Upper lobe of left lung (tissue), 6 donors: ENCODE measurements at regions not wholly inside any gene's neighbourhood (a gene's known extent, or its start where the extent isn't known, plus 50 kb on each side); places are given as distances from the start of the nearest gene placed in this dataset.
"Not testable (repeated sequence)": the region's sequence is repeated elsewhere in the genome, so short reads cannot be mapped to it uniquely, and the experiment has no call there.

Experiments
- ATAC-seq, 2 donors: fragments of 200-7000 bp; cut with Tn5 transposase; one replicate each; pipeline ENCODE4 v1.9.1; 2022; ENCODE audit warnings: mild to moderate bottlenecking in 2 of 2, moderate library complexity in 2 of 2; ENCODE audit not compliant: low FRiP score in 2 of 2
- DNase-seq, 2 donors: peaks; one replicate each; pipeline ENCODE4 v3.0.0-alpha.2; 2019 to 2020
- H3K27ac ChIP-seq, 4 donors: fragments of 200-600 bp; sonication (generic); one replicate each; pipeline ENCODE4 v1.5.1; 2016 to 2019
- H3K27me3 ChIP-seq, 4 donors: fragments of 200-600 bp; sonication (generic); one replicate each; pipeline ENCODE4 v1.5.1; 2017 to 2019
- H3K36me3 ChIP-seq, 4 donors: fragments of 200-600 bp; sonication (generic); one replicate each; pipeline ENCODE4 v1.5.1; 2016 to 2019
- H3K4me1 ChIP-seq, 4 donors: fragments of 200-600 bp; sonication (generic); one replicate each; pipeline ENCODE4 v1.5.1; 2018 to 2019
- H3K4me3 ChIP-seq, 4 donors: fragments of 200-600 bp; sonication (generic); one replicate each; pipeline ENCODE4 v1.5.1; 2017 to 2019; ENCODE audit warnings: mild to moderate bottlenecking in 2 of 4, moderate library complexity in 1 of 4
- H3K9me3 ChIP-seq, 4 donors: fragments of 200-600 bp; sonication (generic); one replicate each; pipeline ENCODE4 v1.5.1; 2018 to 2019
- EP300 ChIP-seq, 4 donors: sonication (generic); formaldehyde crosslinking; IDR thresholded peaks; one replicate each; pipeline ENCODE4 v1.5.1; 2017; ENCODE audit warnings: antibody characterized with exemption in 4 of 4, control low read depth in 2 of 4
- POLR2A ChIP-seq, 4 donors: fragments of 450-650 bp; IDR thresholded peaks; one replicate each; pipeline ENCODE4 v1.5.1; 2016 to 2017; ENCODE audit warnings: antibody characterized with exemption in 4 of 4, mild to moderate bottlenecking in 2 of 4
- POLR2AphosphoS5 ChIP-seq, 2 donors: sonication (generic); formaldehyde crosslinking; IDR thresholded peaks; one replicate each; pipeline ENCODE4 v1.5.1; 2017; ENCODE audit warnings: antibody characterized with exemption in 2 of 2
- WGBS, 2 donors: methylation state at CpG; one replicate each; pipeline ENCODE4 v1.1.5; 2017 to 2018; 5-methylcytosine and 5-hydroxymethylcytosine counted together
- TF ChIP-seq, protein P1 (sequence below), 6 experiments: fragments of 450-650 bp in 4 of 6; fragments of 200-600 bp in 2 of 6; sonication (generic) in 2 of 6; IDR thresholded peaks; one replicate each; pipeline ENCODE4 v1.5.1; 2016 to 2019; ENCODE audit warnings: antibody characterized with exemption in 6 of 6
- donor health status: DM: no; HTN: no; CAD: no; lungs with moderate emphysema.
- donor health status: DM: no; HTN: yes; CAD: no; lungs with severe emphysema.

DNA sequence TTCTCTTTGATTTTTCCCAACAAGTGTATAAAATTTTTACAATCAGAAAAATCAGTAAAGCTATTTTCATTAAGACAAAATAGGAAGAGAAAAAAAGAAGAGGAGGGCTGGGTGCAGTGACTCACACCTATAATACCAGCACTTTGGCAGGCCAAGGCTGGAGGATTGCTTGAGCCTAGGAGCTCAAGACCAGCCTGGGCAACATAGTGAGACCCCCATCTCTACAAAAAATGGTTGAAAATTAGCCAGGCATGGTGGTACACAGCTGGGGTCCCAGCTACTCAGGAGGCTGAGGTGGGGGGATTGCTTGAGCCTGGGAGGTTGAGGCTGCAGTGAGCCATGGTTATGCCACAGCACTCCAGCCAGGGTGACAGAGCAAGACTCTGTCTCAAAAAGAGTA, 172.3 kb downstream of the AKR1D1 start:
- Histone ChIP-seq H3K4me1 (no peaks in the 10 kb centered on the region), H3K4me3 (no peak overlapping the region), H3K27ac (no peak overlapping the region), H3K36me3 (no peaks in the 10 kb centered on the region), H3K9me3 (peaks cover 0 to 9% (median 8%) of the 10 kb centered on the region in 4 donors), H3K27me3 (no peaks in the 10 kb centered on the region)
- no peak for TF ChIP-seq POLR2AphosphoS5 (IDR thresholded peaks at IDR 0.05)
- TF ChIP-seq, protein P1, sequence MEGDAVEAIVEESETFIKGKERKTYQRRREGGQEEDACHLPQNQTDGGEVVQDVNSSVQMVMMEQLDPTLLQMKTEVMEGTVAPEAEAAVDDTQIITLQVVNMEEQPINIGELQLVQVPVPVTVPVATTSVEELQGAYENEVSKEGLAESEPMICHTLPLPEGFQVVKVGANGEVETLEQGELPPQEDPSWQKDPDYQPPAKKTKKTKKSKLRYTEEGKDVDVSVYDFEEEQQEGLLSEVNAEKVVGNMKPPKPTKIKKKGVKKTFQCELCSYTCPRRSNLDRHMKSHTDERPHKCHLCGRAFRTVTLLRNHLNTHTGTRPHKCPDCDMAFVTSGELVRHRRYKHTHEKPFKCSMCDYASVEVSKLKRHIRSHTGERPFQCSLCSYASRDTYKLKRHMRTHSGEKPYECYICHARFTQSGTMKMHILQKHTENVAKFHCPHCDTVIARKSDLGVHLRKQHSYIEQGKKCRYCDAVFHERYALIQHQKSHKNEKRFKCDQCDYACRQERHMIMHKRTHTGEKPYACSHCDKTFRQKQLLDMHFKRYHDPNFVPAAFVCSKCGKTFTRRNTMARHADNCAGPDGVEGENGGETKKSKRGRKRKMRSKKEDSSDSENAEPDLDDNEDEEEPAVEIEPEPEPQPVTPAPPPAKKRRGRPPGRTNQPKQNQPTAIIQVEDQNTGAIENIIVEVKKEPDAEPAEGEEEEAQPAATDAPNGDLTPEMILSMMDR (IDR thresholded peaks at IDR 0.05): no peak
- TF ChIP-seq POLR2A (IDR thresholded peaks at IDR 0.05): no peak
- no peak for TF ChIP-seq EP300 (IDR thresholded peaks at IDR 0.05)
- no peak for DNase-seq
- ATAC-seq: no peak

DNA sequence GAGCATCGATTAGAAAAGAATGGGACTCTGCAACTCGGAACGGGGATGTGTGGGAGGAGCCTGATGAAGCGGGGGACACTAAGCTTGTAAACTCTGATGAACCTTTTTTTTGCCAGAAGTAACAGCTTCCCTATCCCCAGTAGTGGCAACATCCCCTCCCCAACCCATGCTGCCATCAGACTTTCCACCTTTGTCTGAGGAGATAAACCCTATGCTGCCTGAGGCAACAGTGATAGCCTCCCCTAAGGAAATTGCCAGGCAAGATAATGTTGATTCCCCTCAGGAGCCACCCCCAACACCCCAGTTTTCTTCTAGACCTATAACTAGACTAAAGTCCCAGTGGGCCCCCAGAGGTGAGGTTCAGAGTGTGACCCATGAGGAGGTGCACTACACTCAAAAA, 173.7 kb downstream of the AKR1D1 start:
- peaks cover 0 to 9% (median 8%) of the 10 kb centered on the region in 4 donors for H3K9me3 ChIP-seq
- no peak overlapping the region for H3K27ac ChIP-seq
- no peak overlapping the region for H3K4me3 ChIP-seq
- TF ChIP-seq, protein P1 (IDR thresholded peaks at IDR 0.05): no peak
- no peak for TF ChIP-seq POLR2AphosphoS5 (IDR thresholded peaks at IDR 0.05)
- no peak for TF ChIP-seq EP300 (IDR thresholded peaks at IDR 0.05)
- TF ChIP-seq POLR2A (IDR thresholded peaks at IDR 0.05): no peak
- ATAC-seq: no peak
- 91 to 92% methylated on average over 4 of the region's 4 CpGs for WGBS, 2 donors
- no peaks in the 10 kb centered on the region for H3K27me3 ChIP-seq
- DNase-seq: no peak
- no peaks in the 10 kb centered on the region for H3K36me3 ChIP-seq
- no peaks in the 10 kb centered on the region for H3K4me1 ChIP-seq

DNA sequence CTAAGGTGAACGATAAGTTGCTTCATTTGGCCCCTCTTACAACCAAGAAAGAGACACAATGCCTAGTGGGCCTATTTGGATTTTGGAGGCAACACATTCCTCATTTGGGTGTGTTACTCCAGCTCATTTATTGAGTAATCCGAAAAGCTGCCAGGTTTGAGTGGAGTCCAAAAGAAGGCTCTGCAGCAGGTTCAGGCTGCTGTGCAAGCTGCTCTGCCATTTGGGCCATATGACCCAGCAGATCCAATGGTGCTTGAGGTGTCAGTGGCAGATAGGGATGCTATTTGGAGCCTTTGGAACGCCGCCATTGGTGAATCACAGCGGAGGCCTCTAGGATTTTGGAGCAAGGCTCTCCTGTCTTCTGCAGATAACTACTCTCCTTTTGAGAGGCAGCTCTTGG, 176.4 kb downstream of the AKR1D1 start:
- H3K36me3 ChIP-seq, DNase-seq, H3K4me1 ChIP-seq, H3K4me3 ChIP-seq, H3K27ac ChIP-seq, H3K9me3 ChIP-seq, H3K27me3 ChIP-seq: not testable (repeated sequence)
- peak in 1 of 2 donors; percentile 74 for ATAC-seq
- WGBS, 2 donors: 79 to 92% methylated on average over 5 of the region's 5 CpGs

DNA sequence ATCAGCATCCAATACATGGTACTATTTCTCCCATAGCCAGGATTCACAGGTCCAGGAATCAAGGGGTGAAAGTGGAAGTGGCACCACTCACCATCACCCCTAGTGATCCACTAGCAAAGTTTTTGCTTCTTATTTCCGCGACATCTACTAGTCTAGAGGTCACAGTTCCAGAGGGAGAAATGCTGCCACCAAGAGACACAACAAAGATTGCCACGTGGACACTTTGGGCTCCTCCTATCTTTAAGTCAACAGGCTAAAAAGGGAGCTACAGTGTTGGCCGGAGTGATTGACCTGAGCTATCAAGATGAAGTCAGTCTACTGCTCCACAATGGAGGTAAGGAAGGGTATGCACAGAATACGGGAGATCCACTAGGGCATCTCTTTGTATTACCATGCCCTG, 178.2 kb downstream of the AKR1D1 start:
- WGBS, 2 donors: 87 to 93% methylated on average over 5 of the region's 5 CpGs
- TF ChIP-seq, protein P1 (IDR thresholded peaks at IDR 0.05): no peak
- TF ChIP-seq EP300 (IDR thresholded peaks at IDR 0.05) (no peak), POLR2AphosphoS5 (IDR thresholded peaks at IDR 0.05) (no peak), POLR2A (IDR thresholded peaks at IDR 0.05) (no peak)

DNA sequence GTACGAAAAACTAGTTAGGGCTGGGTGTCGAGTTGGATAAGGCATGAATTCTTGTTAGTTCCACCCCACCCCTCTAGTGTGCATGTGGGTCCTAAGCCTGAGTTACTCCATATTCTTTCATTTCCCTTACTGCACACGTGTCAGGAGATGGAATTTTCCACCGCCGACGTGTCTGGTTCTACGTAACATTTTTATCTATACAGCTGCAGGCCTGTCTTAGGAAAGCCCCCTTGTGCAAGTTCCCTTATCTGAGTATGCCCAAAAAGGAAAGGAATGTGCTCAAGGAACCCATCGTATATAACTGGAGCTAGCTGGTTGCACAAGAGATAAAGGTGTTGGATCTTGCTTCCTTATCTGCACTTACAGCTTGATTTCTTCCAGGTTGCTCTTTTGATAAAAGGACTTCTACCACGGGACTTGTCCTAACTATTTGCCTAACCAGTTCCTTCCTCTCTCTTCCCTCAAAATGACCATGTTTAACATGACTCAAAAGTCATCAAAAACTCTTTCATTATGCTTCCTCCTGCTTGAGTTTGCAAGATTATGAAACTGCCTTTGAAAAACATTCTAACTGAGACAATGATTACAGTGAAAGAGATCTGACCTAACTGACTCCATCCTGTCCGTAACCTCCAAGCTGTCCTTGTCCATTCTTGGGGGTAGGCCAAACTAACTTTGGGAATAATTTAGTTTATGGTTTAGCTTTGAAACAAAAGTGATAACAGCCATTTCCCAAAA, 181.4 kb downstream of the AKR1D1 start:
- Histone ChIP-seq H3K27ac (peak overlapping the region in 2 of 4 donors; percentile 7 to 42), H3K4me1 (peaks cover 8 to 13% (median 11%) of the 10 kb centered on the region in 4 donors), H3K4me3 (no peak overlapping the region), H3K27me3 (no peaks in the 10 kb centered on the region), H3K36me3 (no peaks in the 10 kb centered on the region), H3K9me3 (no peaks in the 10 kb centered on the region)
- DNase-seq (peak in 1 of 2 donors; percentile 47), ATAC-seq (peak; percentile 72 to 76)
- 14 to 23% methylated on average over 10 of the region's 10 CpGs for WGBS, 2 donors
- peak in 2 of 4 donors; percentile 57 to 73 for TF ChIP-seq EP300 (IDR thresholded peaks at IDR 0.05)
- TF ChIP-seq, protein P1 (IDR thresholded peaks at IDR 0.05): no peak
- TF ChIP-seq POLR2AphosphoS5 (IDR thresholded peaks at IDR 0.05): peak in 1 of 2 donors; percentile 58
- no peak for TF ChIP-seq POLR2A (IDR thresholded peaks at IDR 0.05)

More for the DNA sequence above, 178.2 kb downstream of the AKR1D1 start:
- Histone ChIP-seq H3K9me3 (no peaks in the 10 kb centered on the region), H3K4me3 (no peak overlapping the region), H3K36me3 (no peaks in the 10 kb centered on the region), H3K27me3 (no peaks in the 10 kb centered on the region), H3K4me1 (peaks cover 8 to 13% (median 11%) of the 10 kb centered on the region in 4 donors), H3K27ac (no peak overlapping the region)
- no peak for ATAC-seq
- DNase-seq: no peak
